Left kidney (tissue), 1 donor: ENCODE measurements at regions not wholly inside any gene's neighbourhood (a gene's known extent, or its start where the extent isn't known, plus 50 kb on each side); places are given as distances from the start of the nearest gene placed in this dataset.
"Not testable (repeated sequence)": the region's sequence is repeated elsewhere in the genome, so short reads cannot be mapped to it uniquely, and the experiment has no call there.

ENCODE experiments used
- DNase-seq: peaks from one replicate; pipeline ENCODE4 v3.0.0-alpha.2; 2013

GRCh38 chr5:41995193-41995592, 70.1 kb downstream of the FBXO4 start:
- no peak for DNase-seq

GRCh38 chr5:42001673-42002072, 76.6 kb downstream of the FBXO4 start:
- DNase-seq = no peak

GRCh38 chr5:42003852-42004251, 78.8 kb downstream of the FBXO4 start:
- DNase-seq = not testable (repeated sequence)

GRCh38 chr5:42005561-42006153, 80.6 kb downstream of the FBXO4 start:
- peak; percentile 6 for DNase-seq

GRCh38 chr5:42013561-42013960, 88.5 kb downstream of the FBXO4 start:
- DNase-seq = no peak

- DNase-seq = no peak
Measured at GRCh38 chr5:42015254-42015653, 90.2 kb downstream of the FBXO4 start.

GRCh38 chr5:42015681-42016080, 90.6 kb downstream of the FBXO4 start:
- no peak for DNase-seq

- DNase-seq = no peak
Measured at GRCh38 chr5:42020788-42021530, 95.9 kb downstream of the FBXO4 start.

GRCh38 chr5:42021923-42022322, 96.8 kb downstream of the FBXO4 start:
- DNase-seq = no peak

GRCh38 chr5:42022383-42022972, 97.4 kb downstream of the FBXO4 start:
- DNase-seq = no peak

GRCh38 chr5:42026446-42026845, 101.4 kb downstream of the FBXO4 start:
- DNase-seq = no peak

- DNase-seq = no peak
Measured at GRCh38 chr5:42032137-42032536, 107.1 kb downstream of the FBXO4 start.

GRCh38 chr5:42035526-42035925, 110.4 kb downstream of the FBXO4 start:
- DNase-seq = no peak

- DNase-seq = no peak
Measured at GRCh38 chr5:42036379-42036778, 111.3 kb downstream of the FBXO4 start.

- no peak for DNase-seq
Measured at GRCh38 chr5:42037379-42037932, 112.4 kb downstream of the FBXO4 start.

GRCh38 chr5:42043400-42043799, 118.3 kb downstream of the FBXO4 start:
- DNase-seq = no peak

GRCh38 chr5:42057254-42057690, 132.2 kb downstream of the FBXO4 start:
- DNase-seq = peak; percentile 37

- DNase-seq = no peak
Measured at GRCh38 chr5:42059291-42059690, 134.2 kb downstream of the FBXO4 start.

- DNase-seq = no peak
Measured at GRCh38 chr5:42059778-42060464, 134.8 kb downstream of the FBXO4 start.

- DNase-seq = no peak
Measured at GRCh38 chr5:42061121-42061520, 136.0 kb downstream of the FBXO4 start.

GRCh38 chr5:42064821-42065220, 139.7 kb downstream of the FBXO4 start:
- no peak for DNase-seq

GRCh38 chr5:42066131-42066530, 141.1 kb downstream of the FBXO4 start:
- no peak for DNase-seq

- DNase-seq = no peak
Measured at GRCh38 chr5:42074353-42074752, 149.3 kb downstream of the FBXO4 start.
